NCI-H1417 (cell line): ENCODE measurements at regions not wholly inside any gene's neighbourhood (a gene's known extent, or its start where the extent isn't known, plus 50 kb on each side); places are given as distances from the start of the nearest gene placed in this dataset.

Source experiments
- DNase-seq, 3 experiments: peaks; one replicate each; lab custom pipeline; 2025; lab: John Stamatoyannopoulos, UW

- DNase-seq, result no peak
Measured at GRCh38 chr4:125062115-125063050, 252.4 kb upstream of the FAT4 start.

GRCh38 chr4:125060376-125060775 is 254.4 kb upstream of the FAT4 start:
- DNase-seq, result no peak

GRCh38 chr4:125049711-125050110 is 265.0 kb upstream of the FAT4 start:
- DNase-seq, result peak in 1 of 3 experiments; percentile 9

- DNase-seq, result no peak
Measured at GRCh38 chr4:125045311-125045710, 269.4 kb upstream of the FAT4 start.

- no peak for DNase-seq
Measured at GRCh38 chr4:125044886-125045285, 269.9 kb upstream of the FAT4 start.

- peak in 1 of 3 experiments; percentile 14 for DNase-seq
Measured at GRCh38 chr4:125043486-125043885, 271.3 kb upstream of the FAT4 start.

GRCh38 chr4:125042041-125042440 is 272.7 kb upstream of the FAT4 start:
- peak in 1 of 3 experiments; percentile 7 for DNase-seq

- DNase-seq, result no peak
Measured at GRCh38 chr4:125041372-125041930, 273.3 kb upstream of the FAT4 start.

- DNase-seq, result no peak
Measured at GRCh38 chr4:125039550-125039949, 275.2 kb upstream of the FAT4 start.

- no peak for DNase-seq
Measured at GRCh38 chr4:125022855-125023501, 291.8 kb upstream of the FAT4 start.

GRCh38 chr4:125021189-125021588 is 293.6 kb upstream of the FAT4 start:
- no peak for DNase-seq

GRCh38 chr4:125020089-125021034 is 294.4 kb upstream of the FAT4 start:
- DNase-seq, result no peak

GRCh38 chr4:125016892-125017299 is 297.9 kb upstream of the FAT4 start:
- peak in 2 of 3 experiments; percentile 35 to 63 for DNase-seq

- DNase-seq, result no peak
Measured at GRCh38 chr4:125013891-125014290, 300.9 kb upstream of the FAT4 start.

GRCh38 chr4:125011646-125012045 is 299.1 kb upstream of the ANKRD50 start:
- DNase-seq, result no peak

- DNase-seq, result no peak
Measured at GRCh38 chr4:125010796-125011503, 298.4 kb upstream of the ANKRD50 start.

- no peak for DNase-seq
Measured at GRCh38 chr4:125008676-125009075, 296.1 kb upstream of the ANKRD50 start.

- DNase-seq, result no peak
Measured at GRCh38 chr4:125004676-125005075, 292.1 kb upstream of the ANKRD50 start.

- no peak for DNase-seq
Measured at GRCh38 chr4:125003840-125004239, 291.3 kb upstream of the ANKRD50 start.

- no peak for DNase-seq
Measured at GRCh38 chr4:124997991-124998390, 285.5 kb upstream of the ANKRD50 start.

- no peak for DNase-seq
Measured at GRCh38 chr4:124997124-124997523, 284.6 kb upstream of the ANKRD50 start.
